SIG-M5 (cell line): ENCODE measurements at regions not wholly inside any gene's neighbourhood (a gene's known extent, or its start where the extent isn't known, plus 50 kb on each side); places are given as distances from the start of the nearest gene placed in this dataset.
"Not testable (repeated sequence)": the region's sequence is repeated elsewhere in the genome, so short reads cannot be mapped to it uniquely, and the experiment has no call there.

Experiments used
- DNase-seq: peaks from one replicate; lab custom pipeline; 2025; lab: John Stamatoyannopoulos, UW

- no peak for DNase-seq
These were observed 324.0 kb downstream of the IRS1 start for GRCh38 chr2:226475650-226476049.

- no peak for DNase-seq
These were observed 325.5 kb downstream of the IRS1 start for GRCh38 chr2:226474131-226474530.

GRCh38 chr2:226471987-226472470, 327.6 kb downstream of the IRS1 start:
- DNase-seq: no peak

GRCh38 chr2:226467633-226468032, 332.0 kb downstream of the IRS1 start:
- no peak for DNase-seq

- no peak for DNase-seq
These were observed 332.4 kb downstream of the IRS1 start for GRCh38 chr2:226467221-226467620.

- DNase-seq: no peak
These were observed 333.0 kb downstream of the IRS1 start for GRCh38 chr2:226466589-226466988.

- DNase-seq: no peak
These were observed 333.5 kb downstream of the IRS1 start for GRCh38 chr2:226466124-226466523.

- DNase-seq: no peak
These were observed 335.2 kb downstream of the IRS1 start for GRCh38 chr2:226464380-226464779.

- no peak for DNase-seq
These were observed 336.5 kb downstream of the IRS1 start for GRCh38 chr2:226463154-226463553.

GRCh38 chr2:226461981-226462380, 337.6 kb downstream of the IRS1 start:
- DNase-seq: no peak

- not testable (repeated sequence) for DNase-seq
These were observed 343.5 kb downstream of the IRS1 start for GRCh38 chr2:226456144-226456543.

GRCh38 chr2:226452768-226453167, 346.9 kb downstream of the IRS1 start:
- DNase-seq: no peak

GRCh38 chr2:226451486-226451885, 348.1 kb downstream of the IRS1 start:
- DNase-seq: no peak

- no peak for DNase-seq
These were observed 349.5 kb downstream of the IRS1 start for GRCh38 chr2:226450141-226450540.

- DNase-seq: no peak
These were observed 352.0 kb downstream of the IRS1 start for GRCh38 chr2:226447338-226448300.

- DNase-seq: no peak
These were observed 353.1 kb downstream of the IRS1 start for GRCh38 chr2:226446406-226447001.

GRCh38 chr2:226445216-226445861, 354.3 kb downstream of the IRS1 start:
- no peak for DNase-seq

- DNase-seq: no peak
These were observed 356.5 kb downstream of the IRS1 start for GRCh38 chr2:226443112-226443511.

GRCh38 chr2:226440127-226440918, 359.3 kb downstream of the IRS1 start:
- DNase-seq: no peak

GRCh38 chr2:226439337-226439736, 360.3 kb downstream of the IRS1 start:
- peak; percentile 65 for DNase-seq

GRCh38 chr2:226435146-226435545, 364.5 kb downstream of the IRS1 start:
- no peak for DNase-seq

- DNase-seq: no peak
These were observed 364.9 kb downstream of the IRS1 start for GRCh38 chr2:226434702-226435101.
